ENCODE measurements at regions not wholly inside any gene's neighbourhood (a gene's known extent, or its start where the extent isn't known, plus 50 kb on each side); places are given as distances from the start of the nearest gene placed in this dataset.

GRCh38 chr5:26690511-26690910 is 347.9 kb downstream of the CDH9 start:
- Histone ChIP-seq H3K4me3 (no peak overlapping the region), H3K9me3 (no peaks in the 10 kb centered on the region), H3K36me3 (no peaks in the 10 kb centered on the region), H3K4me1 (no peaks in the 10 kb centered on the region), H3K27ac (no peak overlapping the region), H3K27me3 (no peaks in the 10 kb centered on the region)
- TF ChIP-seq CTCF (IDR thresholded peaks at IDR 0.05) (no peak), EP300 (IDR thresholded peaks at IDR 0.05; ENCODE audit: low read depth) (no peak), POLR2AphosphoS5 (IDR thresholded peaks at IDR 0.05) (no peak), POLR2A (IDR thresholded peaks at IDR 0.05) (no peak)
- in situ Hi-C loops (cut with MboI; ENCODE audit: low pct_ligation_motif_present in 1 of 4, low pct_unique_long_range_greater_than_20kb in 1 of 4, low sequenced_read_pairs in 3 of 4): no loop called here
- no peak for DNase-seq
- WGBS, 2 donors (ENCODE audit: low coverage in 1 of 2): 25 to 36% methylated on average over 1 of the region's 1 CpG
- intact Hi-C loops (cut with DNase I; ENCODE audit: low total_unique reads): no loop called here

DNA sequence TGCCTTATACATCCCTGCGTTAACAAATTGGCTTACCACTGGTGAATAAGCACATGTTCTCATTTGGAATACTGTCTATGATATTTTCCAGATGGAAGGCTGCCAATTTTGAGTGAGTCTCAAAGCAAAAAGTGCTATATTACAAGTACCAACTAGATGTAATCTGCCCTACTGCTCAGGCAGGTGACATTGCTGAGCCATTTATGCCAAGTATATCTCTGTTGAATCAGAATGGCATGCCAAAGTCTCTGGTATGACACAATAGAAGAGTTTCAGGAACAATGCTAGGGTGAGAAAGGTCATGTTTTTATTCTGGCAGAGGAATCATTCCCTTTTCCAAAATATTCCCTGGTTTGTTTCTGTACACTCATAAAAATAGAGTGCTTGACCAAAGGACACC is 356.5 kb downstream of the CDH9 start:
- no peak for DNase-seq
- Histone ChIP-seq H3K27me3 (no peaks in the 10 kb centered on the region), H3K4me3 (no peak overlapping the region), H3K36me3 (no peaks in the 10 kb centered on the region), H3K4me1 (no peaks in the 10 kb centered on the region), H3K27ac (no peak overlapping the region), H3K9me3 (peaks cover 0 to 5% of the 10 kb centered on the region in 2 donors)
- 69 to 75% methylated on average over 1 of the region's 1 CpG for WGBS, 2 donors (ENCODE audit: low coverage in 1 of 2)
- in situ Hi-C loops (cut with MboI; ENCODE audit: low pct_ligation_motif_present in 1 of 4, low pct_unique_long_range_greater_than_20kb in 1 of 4, low sequenced_read_pairs in 3 of 4): no loop called here
- intact Hi-C loops (cut with DNase I; ENCODE audit: low total_unique reads): no loop called here
- TF ChIP-seq POLR2A (IDR thresholded peaks at IDR 0.05) (no peak), EP300 (IDR thresholded peaks at IDR 0.05; ENCODE audit: low read depth) (no peak), CTCF (IDR thresholded peaks at IDR 0.05) (no peak), POLR2AphosphoS5 (IDR thresholded peaks at IDR 0.05) (no peak)

DNA sequence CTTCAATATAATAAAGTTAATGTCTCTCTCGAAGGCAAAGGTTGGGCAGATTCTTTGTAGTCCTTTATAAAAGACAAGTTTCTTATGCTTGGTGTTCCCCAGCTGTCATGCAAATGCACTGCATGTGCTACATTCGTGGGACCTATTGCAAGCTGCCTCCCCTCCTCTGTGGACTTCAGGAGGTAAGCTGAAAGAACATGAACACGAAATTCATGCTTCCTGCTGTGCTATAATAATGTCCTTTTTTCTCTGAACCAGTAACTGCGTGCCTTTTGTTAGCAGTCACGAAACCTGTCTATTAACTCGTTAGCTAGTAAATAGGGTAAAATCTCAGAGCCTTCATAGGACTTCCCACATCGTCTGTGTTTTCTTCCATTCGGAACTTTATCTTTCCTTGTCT is 363.5 kb downstream of the CDH9 start:
- 30 to 47% methylated on average over 8 of the region's 8 CpGs for WGBS, 2 donors (ENCODE audit: low coverage in 1 of 2)
- no peak for DNase-seq
- TF ChIP-seq POLR2AphosphoS5 (IDR thresholded peaks at IDR 0.05) (no peak), POLR2A (IDR thresholded peaks at IDR 0.05) (no peak), EP300 (IDR thresholded peaks at IDR 0.05; ENCODE audit: low read depth) (no peak), CTCF (IDR thresholded peaks at IDR 0.05) (no peak)
- no peaks in the 10 kb centered on the region for H3K27me3 ChIP-seq
- H3K9me3 ChIP-seq: peaks cover 0 to 5% of the 10 kb centered on the region in 2 donors
- H3K4me1 ChIP-seq: no peaks in the 10 kb centered on the region
- in situ Hi-C loops (cut with MboI; ENCODE audit: low pct_ligation_motif_present in 1 of 4, low pct_unique_long_range_greater_than_20kb in 1 of 4, low sequenced_read_pairs in 3 of 4) (no loop called here), intact Hi-C loops (cut with DNase I; ENCODE audit: low total_unique reads) (no loop called here)
- no peak overlapping the region for H3K4me3 ChIP-seq
- H3K27ac ChIP-seq: no peak overlapping the region
- no peaks in the 10 kb centered on the region for H3K36me3 ChIP-seq

DNA sequence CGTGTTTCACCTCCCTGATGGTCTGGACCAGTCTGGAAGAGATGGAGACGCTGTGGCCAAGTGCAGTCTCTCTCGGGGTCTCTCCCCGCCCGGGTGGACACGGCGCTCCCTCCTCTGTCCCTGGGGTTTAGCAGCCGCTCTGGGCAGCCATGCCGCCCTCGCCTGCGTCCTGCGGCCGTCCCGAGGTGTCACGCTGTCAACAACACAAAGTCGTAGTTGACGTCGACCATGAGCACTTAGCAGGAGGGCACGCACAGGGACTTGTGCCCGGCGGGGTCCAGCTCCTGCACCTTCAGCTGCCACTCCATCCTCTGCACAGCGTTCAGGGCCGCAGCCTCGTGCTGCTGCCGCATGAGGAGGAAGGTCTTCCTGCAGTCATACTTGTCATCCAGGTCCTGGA is 368.9 kb downstream of the CDH9 start:
- no peaks in the 10 kb centered on the region for H3K4me1 ChIP-seq

GRCh38 chr5:26669031-26669430 is 369.4 kb downstream of the CDH9 start:
- Histone ChIP-seq H3K4me3 (no peak overlapping the region), H3K9me3 (no peaks in the 10 kb centered on the region), H3K27me3 (no peaks in the 10 kb centered on the region), H3K4me1 (no peaks in the 10 kb centered on the region), H3K36me3 (no peaks in the 10 kb centered on the region), H3K27ac (no peak overlapping the region)
- WGBS, 2 donors (ENCODE audit: low coverage in 1 of 2): 50 to 89% methylated on average over 2 to 14 of the region's 14 CpGs
- no peak for TF ChIP-seq CTCF (IDR thresholded peaks at IDR 0.05)
- no peak for TF ChIP-seq EP300 (IDR thresholded peaks at IDR 0.05; ENCODE audit: low read depth)
- no peak for TF ChIP-seq POLR2AphosphoS5 (IDR thresholded peaks at IDR 0.05)
- no peak for TF ChIP-seq POLR2A (IDR thresholded peaks at IDR 0.05)
- intact Hi-C loops (cut with DNase I; ENCODE audit: low total_unique reads) (no loop called here), in situ Hi-C loops (cut with MboI; ENCODE audit: low pct_ligation_motif_present in 1 of 4, low pct_unique_long_range_greater_than_20kb in 1 of 4, low sequenced_read_pairs in 3 of 4) (no loop called here)
- DNase-seq: no peak

More for the DNA sequence above, 368.9 kb downstream of the CDH9 start:
- no peaks in the 10 kb centered on the region for H3K9me3 ChIP-seq
- intact Hi-C loops (cut with DNase I; ENCODE audit: low total_unique reads) (no loop called here), in situ Hi-C loops (cut with MboI; ENCODE audit: low pct_ligation_motif_present in 1 of 4, low pct_unique_long_range_greater_than_20kb in 1 of 4, low sequenced_read_pairs in 3 of 4) (no loop called here)
- no peaks in the 10 kb centered on the region for H3K36me3 ChIP-seq
- TF ChIP-seq POLR2AphosphoS5 (IDR thresholded peaks at IDR 0.05): no peak
- no peak for TF ChIP-seq POLR2A (IDR thresholded peaks at IDR 0.05)
- TF ChIP-seq EP300 (IDR thresholded peaks at IDR 0.05; ENCODE audit: low read depth): no peak
- H3K4me3 ChIP-seq: no peak overlapping the region
- no peaks in the 10 kb centered on the region for H3K27me3 ChIP-seq
- H3K27ac ChIP-seq: no peak overlapping the region
- 82 to 96% methylated on average over 8 to 25 of the region's 25 CpGs for WGBS, 2 donors (ENCODE audit: low coverage in 1 of 2)
- no peak for DNase-seq
